HuH-7.5 (cell line): ENCODE measurements at regions not wholly inside any gene's neighbourhood (a gene's known extent, or its start where the extent isn't known, plus 50 kb on each side); places are given as distances from the start of the nearest gene placed in this dataset.
A peak's percentile ranks its signal among the peaks of the same experiment; 100 is the strongest.
"Not testable (repeated sequence)": the region's sequence is repeated elsewhere in the genome, so short reads cannot be mapped to it uniquely, and the experiment has no call there.

ENCODE experiments used
- DNase-seq: peaks from one replicate; pipeline ENCODE4 v3.0.0; 2011; ENCODE audit warnings: low spot score

GRCh38 chr10:23955456-23956225 lies 253.3 kb upstream of the KIAA1217 start:
- DNase-seq = no peak

GRCh38 chr10:23965123-23965522 lies 243.8 kb upstream of the KIAA1217 start:
- DNase-seq = no peak

GRCh38 chr10:23965880-23966279 lies 243.1 kb upstream of the KIAA1217 start:
- DNase-seq = no peak

- no peak for DNase-seq
Observed at GRCh38 chr10:23966504-23967051, 242.4 kb upstream of the KIAA1217 start.

- no peak for DNase-seq
Observed at GRCh38 chr10:23968301-23968700, 240.6 kb upstream of the KIAA1217 start.

GRCh38 chr10:23974746-23975272 lies 234.1 kb upstream of the KIAA1217 start:
- no peak for DNase-seq

GRCh38 chr10:23975431-23975830 lies 233.5 kb upstream of the KIAA1217 start:
- no peak for DNase-seq

GRCh38 chr10:23976275-23976674 lies 232.7 kb upstream of the KIAA1217 start:
- DNase-seq = no peak

GRCh38 chr10:23978317-23978716 lies 230.6 kb upstream of the KIAA1217 start:
- no peak for DNase-seq

- no peak for DNase-seq
Observed at GRCh38 chr10:23980094-23980493, 228.8 kb upstream of the KIAA1217 start.

- DNase-seq = no peak
Observed at GRCh38 chr10:23981520-23982309, 227.2 kb upstream of the KIAA1217 start.

- DNase-seq = not testable (repeated sequence)
Observed at GRCh38 chr10:23984405-23984804, 224.5 kb upstream of the KIAA1217 start.

GRCh38 chr10:23988006-23988405 lies 220.9 kb upstream of the KIAA1217 start:
- no peak for DNase-seq

GRCh38 chr10:23994459-23995046 lies 214.4 kb upstream of the KIAA1217 start:
- peak; percentile 16 for DNase-seq

- no peak for DNase-seq
Observed at GRCh38 chr10:23999445-23999844, 209.5 kb upstream of the KIAA1217 start.

GRCh38 chr10:24000271-24000813 lies 208.6 kb upstream of the KIAA1217 start:
- no peak for DNase-seq

GRCh38 chr10:24006741-24007140 lies 202.2 kb upstream of the KIAA1217 start:
- no peak for DNase-seq

- DNase-seq = no peak
Observed at GRCh38 chr10:24007359-24007758, 201.6 kb upstream of the KIAA1217 start.

GRCh38 chr10:24008164-24009091 lies 200.5 kb upstream of the KIAA1217 start:
- DNase-seq = no peak

- DNase-seq = no peak
Observed at GRCh38 chr10:24009115-24009514, 199.8 kb upstream of the KIAA1217 start.

GRCh38 chr10:24009736-24010135 lies 199.2 kb upstream of the KIAA1217 start:
- DNase-seq = no peak
